PC-3 (cell line): ENCODE measurements at regions not wholly inside any gene's neighbourhood (a gene's known extent, or its start where the extent isn't known, plus 50 kb on each side); places are given as distances from the start of the nearest gene placed in this dataset.

Experiments
- CTCF ChIP-seq: fragments of 300-600 bp; sonication (generic); conservative IDR thresholded peaks from 2 replicates; pipeline ENCODE4 v1.5.1; 2017; ENCODE audit warnings: antibody characterized with exemption, low read depth, mild to moderate bottlenecking, low read length
- EZH2 ChIP-seq: fragments of 300-600 bp; sonication (generic); IDR thresholded peaks from one replicate; pipeline ENCODE4 v1.6.1; 2017; ENCODE audit warnings: antibody characterized with exemption, mild to moderate bottlenecking, low read length; ENCODE audit not compliant: unreplicated experiment

DNA sequence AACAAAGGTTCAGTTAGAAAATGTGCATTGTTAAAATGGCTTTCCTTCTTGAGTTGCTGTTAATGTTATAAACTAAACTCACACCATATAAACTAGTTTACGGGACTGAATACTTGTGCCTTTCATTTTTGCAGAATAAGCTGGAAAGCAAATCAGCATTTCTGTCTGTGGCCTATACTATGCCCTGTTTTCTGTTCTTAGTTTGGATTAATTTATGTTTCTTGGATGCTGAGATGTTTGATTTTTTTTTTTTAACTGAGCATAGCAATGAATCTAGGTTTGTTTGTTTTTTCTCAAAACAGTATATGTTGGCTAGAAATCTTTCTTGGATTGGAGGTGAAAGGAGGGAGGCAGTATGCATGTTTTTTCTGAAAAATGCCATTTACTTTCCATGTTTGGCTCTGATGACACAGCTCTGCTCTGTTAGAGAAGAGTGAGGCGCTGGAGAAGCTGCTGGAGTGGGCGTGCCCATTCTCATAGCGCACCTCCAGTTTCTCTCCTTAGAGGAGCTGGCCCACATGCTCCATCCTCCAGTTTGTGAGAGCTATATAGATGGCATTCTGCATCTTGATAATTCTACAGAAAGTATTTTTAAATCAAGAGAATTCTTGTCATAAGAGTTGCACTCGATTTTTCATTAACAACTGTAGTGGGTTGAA is 423.6 kb upstream of the TPM1 start:
- TF ChIP-seq CTCF (no peak), EZH2 (no peak)
